Osteocyte (in vitro differentiated cells): ENCODE measurements at regions not wholly inside any gene's neighbourhood (a gene's known extent, or its start where the extent isn't known, plus 50 kb on each side); places are given as distances from the start of the nearest gene placed in this dataset.

Experiments
- DNase-seq: peaks from one replicate; pipeline ENCODE4 v3.0.0; 2021; ENCODE audit warnings: mixed read lengths; ENCODE audit not compliant: unreplicated experiment; ENCODE audit errors: extremely low spot score
- H3K27ac Mint-ChIP-seq: one replicate; pipeline ENCODE4 v1.8.0; 2021; ENCODE audit warnings: mild to moderate bottlenecking, mixed read lengths; ENCODE audit not compliant: unreplicated experiment
- H3K27me3 Mint-ChIP-seq: one replicate; pipeline ENCODE4 v1.8.0; 2021; ENCODE audit warnings: mixed read lengths; ENCODE audit not compliant: unreplicated experiment
- H3K36me3 Mint-ChIP-seq: one replicate; pipeline ENCODE4 v1.8.0; 2021; ENCODE audit warnings: mixed read lengths; ENCODE audit not compliant: unreplicated experiment
- H3K4me1 Mint-ChIP-seq: one replicate; pipeline ENCODE4 v1.8.0; 2021; ENCODE audit warnings: mixed read lengths; ENCODE audit not compliant: unreplicated experiment
- H3K4me3 Mint-ChIP-seq: one replicate; pipeline ENCODE4 v1.8.0; 2021; ENCODE audit warnings: mild to moderate bottlenecking, moderate library complexity, mixed read lengths; ENCODE audit not compliant: unreplicated experiment
- H3K9me3 Mint-ChIP-seq: one replicate; pipeline ENCODE4 v1.8.0; 2021; ENCODE audit warnings: mixed read lengths; ENCODE audit not compliant: unreplicated experiment
- TF ChIP-seq, protein P1 (sequence below): fragments of 200-600 bp; sonication (generic); IDR thresholded peaks from 2 replicates; pipeline ENCODE4 v1.5.0; 2021; ENCODE audit warnings: antibody characterized with exemption, mild to moderate bottlenecking, moderate library complexity

DNA sequence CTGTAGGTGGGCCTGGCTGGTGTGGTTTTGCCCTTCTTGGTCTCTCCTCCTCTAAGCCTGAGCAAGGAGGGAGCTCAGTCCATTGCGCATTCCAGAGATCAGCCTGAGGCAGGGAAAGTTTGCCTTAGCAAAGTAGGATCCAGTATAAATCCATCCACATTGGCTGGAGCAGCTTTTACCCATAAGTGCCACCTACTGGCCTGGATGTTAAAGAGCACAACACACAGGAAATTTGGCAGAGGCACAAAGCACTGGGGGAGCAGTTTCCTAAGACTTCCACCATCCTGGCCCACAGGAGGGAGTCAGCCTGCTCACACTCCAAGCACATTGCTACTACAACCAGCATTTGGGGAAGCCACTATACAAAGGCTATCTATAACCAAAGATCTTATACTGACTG lies 1124.2 kb downstream of the SLITRK1 start:
- no peaks in the 10 kb centered on the region for H3K27me3 Mint-ChIP-seq
- DNase-seq: no peak
- H3K4me1 Mint-ChIP-seq: peaks cover 2% of the 10 kb centered on the region
- H3K27ac Mint-ChIP-seq: no peak overlapping the region
- peaks cover 18% of the 10 kb centered on the region for H3K9me3 Mint-ChIP-seq
- TF ChIP-seq, protein P1, sequence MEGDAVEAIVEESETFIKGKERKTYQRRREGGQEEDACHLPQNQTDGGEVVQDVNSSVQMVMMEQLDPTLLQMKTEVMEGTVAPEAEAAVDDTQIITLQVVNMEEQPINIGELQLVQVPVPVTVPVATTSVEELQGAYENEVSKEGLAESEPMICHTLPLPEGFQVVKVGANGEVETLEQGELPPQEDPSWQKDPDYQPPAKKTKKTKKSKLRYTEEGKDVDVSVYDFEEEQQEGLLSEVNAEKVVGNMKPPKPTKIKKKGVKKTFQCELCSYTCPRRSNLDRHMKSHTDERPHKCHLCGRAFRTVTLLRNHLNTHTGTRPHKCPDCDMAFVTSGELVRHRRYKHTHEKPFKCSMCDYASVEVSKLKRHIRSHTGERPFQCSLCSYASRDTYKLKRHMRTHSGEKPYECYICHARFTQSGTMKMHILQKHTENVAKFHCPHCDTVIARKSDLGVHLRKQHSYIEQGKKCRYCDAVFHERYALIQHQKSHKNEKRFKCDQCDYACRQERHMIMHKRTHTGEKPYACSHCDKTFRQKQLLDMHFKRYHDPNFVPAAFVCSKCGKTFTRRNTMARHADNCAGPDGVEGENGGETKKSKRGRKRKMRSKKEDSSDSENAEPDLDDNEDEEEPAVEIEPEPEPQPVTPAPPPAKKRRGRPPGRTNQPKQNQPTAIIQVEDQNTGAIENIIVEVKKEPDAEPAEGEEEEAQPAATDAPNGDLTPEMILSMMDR: peak; percentile 47
- no peaks in the 10 kb centered on the region for H3K36me3 Mint-ChIP-seq
- H3K4me3 Mint-ChIP-seq: no peak overlapping the region

DNA sequence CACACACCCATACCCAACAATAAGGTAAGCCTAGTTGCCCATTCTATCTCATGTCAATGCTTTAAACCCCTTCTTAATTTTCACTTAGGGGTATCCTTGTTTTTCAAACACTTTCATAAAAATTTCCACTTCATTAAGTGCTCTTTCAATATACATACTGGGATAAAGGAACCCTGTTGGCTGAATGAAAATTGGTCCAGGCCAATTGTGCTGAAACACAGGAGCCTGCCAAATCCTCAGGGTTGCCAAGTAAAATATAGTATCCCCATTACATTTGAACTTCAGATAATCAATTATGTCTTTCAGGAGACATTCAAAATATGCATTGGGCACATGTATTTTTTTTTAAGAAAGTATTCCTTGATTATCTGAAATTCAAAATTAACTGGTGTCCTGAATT lies 1131.1 kb downstream of the SLITRK1 start:
- H3K4me1 Mint-ChIP-seq: peaks cover 36% of the 10 kb centered on the region
- H3K9me3 Mint-ChIP-seq: peaks cover 5% of the 10 kb centered on the region
- no peaks in the 10 kb centered on the region for H3K36me3 Mint-ChIP-seq
- no peak overlapping the region for H3K27ac Mint-ChIP-seq
- DNase-seq: no peak
- H3K4me3 Mint-ChIP-seq: no peak overlapping the region
- TF ChIP-seq, protein P1: no peak
- no peaks in the 10 kb centered on the region for H3K27me3 Mint-ChIP-seq

DNA sequence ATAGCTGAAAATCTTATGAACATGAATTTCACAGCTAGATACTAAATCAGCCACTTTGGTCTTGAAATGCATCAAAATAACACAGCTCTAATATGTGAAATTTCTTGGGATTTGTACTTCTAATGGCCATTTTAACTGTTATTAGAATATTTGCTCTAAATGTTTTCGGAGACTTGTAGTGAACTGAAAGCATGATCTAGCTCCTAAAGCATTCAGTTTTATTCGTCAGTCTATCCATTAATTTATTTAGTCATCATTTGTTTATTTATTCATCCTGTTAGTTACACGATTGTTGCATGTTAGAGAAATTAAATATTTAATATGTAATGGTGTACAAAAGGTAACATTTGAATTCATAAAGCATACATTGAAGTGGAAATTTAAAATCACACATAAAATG lies 1132.7 kb downstream of the SLITRK1 start:
- TF ChIP-seq, protein P1: no peak
- Mint-ChIP-seq H3K9me3 (peaks cover 5% of the 10 kb centered on the region), H3K4me3 (no peak overlapping the region), H3K4me1 (peaks cover 39% of the 10 kb centered on the region), H3K27me3 (no peaks in the 10 kb centered on the region), H3K36me3 (no peaks in the 10 kb centered on the region), H3K27ac (no peak overlapping the region)
- DNase-seq: no peak

DNA sequence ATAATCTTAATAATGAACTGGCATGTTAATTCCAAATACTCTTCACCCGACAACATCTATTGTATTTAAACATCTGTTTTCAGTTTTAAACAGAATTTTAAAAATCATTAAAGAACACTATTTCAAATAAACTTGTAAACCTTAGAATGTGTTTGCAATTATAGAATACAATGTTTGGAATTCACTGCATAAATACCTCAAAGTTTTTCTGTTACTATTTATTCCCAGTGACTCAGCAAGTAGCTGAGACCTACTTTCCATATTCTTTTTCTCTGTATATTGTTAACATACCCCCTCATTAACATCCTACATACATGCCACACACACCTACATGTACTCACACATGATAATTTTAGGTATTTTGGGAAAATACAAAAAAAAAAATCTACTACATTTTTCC lies 1134.3 kb downstream of the SLITRK1 start:
- peak overlapping the region; percentile 60 for H3K27ac Mint-ChIP-seq
- peak overlapping the region; percentile 2 for H3K4me3 Mint-ChIP-seq
- no peaks in the 10 kb centered on the region for H3K27me3 Mint-ChIP-seq
- no peaks in the 10 kb centered on the region for H3K9me3 Mint-ChIP-seq
- no peak for DNase-seq
- H3K4me1 Mint-ChIP-seq: peaks cover 42% of the 10 kb centered on the region
- H3K36me3 Mint-ChIP-seq: no peaks in the 10 kb centered on the region
- TF ChIP-seq, protein P1: no peak

DNA sequence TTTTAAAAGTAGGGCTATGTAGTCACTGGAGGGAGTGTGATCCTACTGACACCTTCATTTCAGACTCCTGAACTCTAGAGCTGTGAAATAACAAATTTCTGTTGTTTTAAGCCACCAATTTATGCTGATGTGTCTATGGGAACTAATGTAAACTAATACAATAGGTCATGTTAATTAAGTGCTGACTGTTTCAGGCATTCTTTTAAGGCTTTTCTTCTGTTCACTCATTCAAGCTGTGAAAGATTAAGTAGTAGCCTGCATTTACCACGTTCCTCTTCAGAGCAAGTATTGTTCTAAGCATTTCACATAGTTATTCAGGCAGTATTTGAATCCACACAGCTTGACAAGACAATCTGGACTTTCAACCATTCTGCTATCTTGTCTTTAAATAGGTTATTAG lies 1135.0 kb downstream of the SLITRK1 start:
- TF ChIP-seq, protein P1: no peak
- no peaks in the 10 kb centered on the region for H3K27me3 Mint-ChIP-seq
- H3K27ac Mint-ChIP-seq: peak overlapping the region; percentile 60
- H3K4me3 Mint-ChIP-seq: no peak overlapping the region
- H3K9me3 Mint-ChIP-seq: no peaks in the 10 kb centered on the region
- H3K36me3 Mint-ChIP-seq: no peaks in the 10 kb centered on the region
- H3K4me1 Mint-ChIP-seq: peaks cover 41% of the 10 kb centered on the region
- DNase-seq: no peak
